Activated CD8-positive, alpha-beta memory T cell treated with anti-CD3 and anti-CD28 coated beads, Interleukin-2, amount 50 U/mL, for 4 hours (primary cell): ENCODE measurements at regions not wholly inside any gene's neighbourhood (a gene's known extent, or its start where the extent isn't known, plus 50 kb on each side); places are given as distances from the start of the nearest gene placed in this dataset.

Experiments used
- DNase-seq: peaks from one replicate; pipeline ENCODE4 v3.0.0-alpha.2; 2020

GRCh38 chr1:87894062-87894461, 565.4 kb downstream of the LMO4 start:
- DNase-seq: no peak

- no peak for DNase-seq
Measured at GRCh38 chr1:87897481-87897880, 568.8 kb downstream of the LMO4 start.

- no peak for DNase-seq
Measured at GRCh38 chr1:87898431-87898830, 569.8 kb downstream of the LMO4 start.

- no peak for DNase-seq
Measured at GRCh38 chr1:87899017-87899416, 570.3 kb downstream of the LMO4 start.

- DNase-seq: no peak
Measured at GRCh38 chr1:87899746-87900145, 571.1 kb downstream of the LMO4 start.

- DNase-seq: no peak
Measured at GRCh38 chr1:87902830-87903229, 574.1 kb downstream of the LMO4 start.

- DNase-seq: no peak
Measured at GRCh38 chr1:87903242-87903641, 574.6 kb downstream of the LMO4 start.

- DNase-seq: no peak
Measured at GRCh38 chr1:87904651-87905050, 576.0 kb downstream of the LMO4 start.

- no peak for DNase-seq
Measured at GRCh38 chr1:87905651-87906050, 577.0 kb downstream of the LMO4 start.

- DNase-seq: no peak
Measured at GRCh38 chr1:87906078-87906477, 577.4 kb downstream of the LMO4 start.

GRCh38 chr1:87913361-87913760, 584.7 kb downstream of the LMO4 start:
- no peak for DNase-seq

GRCh38 chr1:87914396-87914795, 585.7 kb downstream of the LMO4 start:
- DNase-seq: no peak

- no peak for DNase-seq
Measured at GRCh38 chr1:87915771-87916170, 587.1 kb downstream of the LMO4 start.

- no peak for DNase-seq
Measured at GRCh38 chr1:87916965-87917364, 588.3 kb downstream of the LMO4 start.

GRCh38 chr1:87918398-87918797, 589.7 kb downstream of the LMO4 start:
- no peak for DNase-seq

GRCh38 chr1:87922885-87923284, 594.2 kb downstream of the LMO4 start:
- DNase-seq: no peak

- DNase-seq: no peak
Measured at GRCh38 chr1:87926131-87926830, 597.6 kb downstream of the LMO4 start.

- DNase-seq: no peak
Measured at GRCh38 chr1:87926921-87927320, 598.2 kb downstream of the LMO4 start.

GRCh38 chr1:87927391-87928280, 599.0 kb downstream of the LMO4 start:
- DNase-seq: no peak

- no peak for DNase-seq
Measured at GRCh38 chr1:87928623-87929022, 599.9 kb downstream of the LMO4 start.

GRCh38 chr1:87929906-87930305, 601.2 kb downstream of the LMO4 start:
- DNase-seq: no peak

GRCh38 chr1:87930796-87931195, 602.1 kb downstream of the LMO4 start:
- DNase-seq: no peak

- DNase-seq: no peak
Measured at GRCh38 chr1:87933171-87933570, 604.5 kb downstream of the LMO4 start.

- DNase-seq: no peak
Measured at GRCh38 chr1:87935130-87935529, 606.5 kb downstream of the LMO4 start.
